ENCODE measurements at regions not wholly inside any gene's neighbourhood (a gene's known extent, or its start where the extent isn't known, plus 50 kb on each side); places are given as distances from the start of the nearest gene placed in this dataset.

DNA sequence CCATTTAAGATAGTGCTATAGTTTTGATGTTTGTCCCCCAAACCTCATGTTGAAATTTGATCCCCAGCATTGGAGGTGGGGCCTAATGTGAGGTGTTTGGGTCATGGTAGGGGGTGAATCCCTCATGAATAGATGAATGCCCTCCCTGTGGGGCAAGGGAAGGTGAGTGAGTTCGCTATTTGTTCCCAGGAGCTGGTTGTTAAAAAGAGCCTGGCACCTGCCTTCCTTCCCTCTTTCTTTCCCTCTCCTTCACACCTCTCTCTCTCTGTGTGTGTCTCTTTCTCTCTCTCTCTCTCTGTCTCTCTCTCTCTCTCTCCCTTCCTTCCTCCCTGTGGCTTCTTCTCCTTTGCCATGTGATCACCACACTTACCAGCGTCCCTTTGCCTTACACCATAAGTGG, 160.7 kb downstream of the AASDH start:
- no peaks in the 10 kb centered on the region for H3K36me3 ChIP-seq (ENCODE audit: control insufficient read depth in 1 of 2, insufficient read depth in 2 of 2, low read length in 2 of 2)
- H3K79me1 ChIP-seq (ENCODE audit: low read length), result no peaks in the 10 kb centered on the region
- H4K12ac ChIP-seq (ENCODE audit: low read depth, low read length), result no peak overlapping the region
- no peak overlapping the region for H3K4me2 ChIP-seq (ENCODE audit: low read length)
- H2BK120ac ChIP-seq (ENCODE audit: insufficient read depth, low read length, poor library complexity), result no peak overlapping the region
- H3K79me2 ChIP-seq (ENCODE audit: control insufficient read depth, insufficient read depth, low read length, poor library complexity), result no peaks in the 10 kb centered on the region
- no peak overlapping the region for H2BK12ac ChIP-seq (ENCODE audit: low read length)
- H3K18ac ChIP-seq (ENCODE audit: low read length), result no peak overlapping the region
- H3K27ac ChIP-seq (ENCODE audit: low read depth, low read length), result no peak overlapping the region
- DNase-seq, result no peak
- no peak overlapping the region for H2AK5ac ChIP-seq (ENCODE audit: low read length)
- no peak overlapping the region for H3K14ac ChIP-seq (ENCODE audit: low read length)
- H3K4ac ChIP-seq (ENCODE audit: low read depth, low read length), result no peak overlapping the region
- no peaks in the 10 kb centered on the region for H3K4me1 ChIP-seq (ENCODE audit: control insufficient read depth in 1 of 2, insufficient read depth in 2 of 2, low read length in 2 of 2)
- H3K23ac ChIP-seq (ENCODE audit: low read length), result no peak overlapping the region
- no peaks in the 10 kb centered on the region for H3K9me3 ChIP-seq (ENCODE audit: insufficient read depth, low read depth, low read length)
- no peak overlapping the region for H2BK5ac ChIP-seq (ENCODE audit: low read depth, low read length, poor library complexity)
- no peak overlapping the region for H3K4me3 ChIP-seq (ENCODE audit: low read depth, low read length)
- no peak overlapping the region for H4K8ac ChIP-seq (ENCODE audit: low read depth, low read length)
- H2AFZ ChIP-seq (ENCODE audit: insufficient read depth, low read length, poor library complexity), result no peak overlapping the region
- no CpG with 5 or more reads among the region's 2 CpGs for WGBS (ENCODE audit: extremely low coverage, insufficient coverage, insufficient read length)
- no peak overlapping the region for H3K9ac ChIP-seq (ENCODE audit: low read length)
- H3K27me3 ChIP-seq (ENCODE audit: insufficient read depth, low read length), result no peaks in the 10 kb centered on the region
- no peak overlapping the region for H4K91ac ChIP-seq (ENCODE audit: low read depth, low read length)

GRCh38 chr4:56224641-56225040, 162.7 kb downstream of the AASDH start:
- Histone ChIP-seq H2BK120ac (ENCODE audit: insufficient read depth, low read length, poor library complexity) (no peak overlapping the region), H3K27ac (ENCODE audit: low read depth, low read length) (no peak overlapping the region), H3K79me1 (ENCODE audit: low read length) (no peaks in the 10 kb centered on the region), H3K18ac (ENCODE audit: low read length) (no peak overlapping the region), H2BK5ac (ENCODE audit: low read depth, low read length, poor library complexity) (no peak overlapping the region), H3K23ac (ENCODE audit: low read length) (no peak overlapping the region), H3K4ac (ENCODE audit: low read depth, low read length) (no peak overlapping the region), H3K9ac (ENCODE audit: low read length) (no peak overlapping the region), H3K79me2 (ENCODE audit: control insufficient read depth, insufficient read depth, low read length, poor library complexity) (no peaks in the 10 kb centered on the region), H3K9me3 (ENCODE audit: insufficient read depth, low read depth, low read length) (no peaks in the 10 kb centered on the region), H3K27me3 (ENCODE audit: insufficient read depth, low read length) (no peaks in the 10 kb centered on the region), H4K8ac (ENCODE audit: low read depth, low read length) (no peak overlapping the region), H3K14ac (ENCODE audit: low read length) (no peak overlapping the region), H4K91ac (ENCODE audit: low read depth, low read length) (no peak overlapping the region), H3K4me1 (ENCODE audit: control insufficient read depth in 1 of 2, insufficient read depth in 2 of 2, low read length in 2 of 2) (no peaks in the 10 kb centered on the region), H2BK12ac (ENCODE audit: low read length) (no peak overlapping the region), H4K12ac (ENCODE audit: low read depth, low read length) (no peak overlapping the region), H2AFZ (ENCODE audit: insufficient read depth, low read length, poor library complexity) (no peak overlapping the region), H3K36me3 (ENCODE audit: control insufficient read depth in 1 of 2, insufficient read depth in 2 of 2, low read length in 2 of 2) (no peaks in the 10 kb centered on the region), H2AK5ac (ENCODE audit: low read length) (no peak overlapping the region), H3K4me2 (ENCODE audit: low read length) (no peak overlapping the region), H3K4me3 (ENCODE audit: low read depth, low read length) (no peak overlapping the region)
- no peak for DNase-seq
- WGBS (ENCODE audit: extremely low coverage, insufficient coverage, insufficient read length), result no CpG with 5 or more reads among the region's 1 CpG

DNA sequence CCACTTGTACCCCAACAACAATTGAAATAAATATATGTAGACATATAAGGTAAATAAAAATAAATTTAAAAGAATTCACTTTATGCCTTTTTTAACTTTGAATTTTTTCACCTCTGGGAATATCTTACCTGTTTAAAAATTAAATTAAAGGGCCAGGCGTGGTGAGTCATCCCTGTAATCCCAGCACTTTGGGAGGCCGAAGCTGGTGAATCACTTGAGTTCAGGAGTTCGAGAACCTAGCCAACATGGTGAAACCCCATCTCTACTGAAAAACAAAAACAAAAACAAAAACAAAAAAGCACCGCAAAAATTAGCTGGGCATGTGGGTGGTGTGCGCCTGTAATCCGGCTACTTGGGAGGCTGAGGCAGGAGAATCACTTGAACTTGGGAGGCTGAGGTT, 164.8 kb downstream of the AASDH start:
- no peak overlapping the region for H3K27ac ChIP-seq (ENCODE audit: low read depth, low read length)
- no peak overlapping the region for H3K9ac ChIP-seq (ENCODE audit: low read length)
- H4K91ac ChIP-seq (ENCODE audit: low read depth, low read length), result no peak overlapping the region
- no peak overlapping the region for H3K4me3 ChIP-seq (ENCODE audit: low read depth, low read length)
- no peak overlapping the region for H4K12ac ChIP-seq (ENCODE audit: low read depth, low read length)
- no peaks in the 10 kb centered on the region for H3K79me2 ChIP-seq (ENCODE audit: control insufficient read depth, insufficient read depth, low read length, poor library complexity)
- H3K4me2 ChIP-seq (ENCODE audit: low read length), result no peak overlapping the region
- no peaks in the 10 kb centered on the region for H3K9me3 ChIP-seq (ENCODE audit: insufficient read depth, low read depth, low read length)
- no peak overlapping the region for H2BK12ac ChIP-seq (ENCODE audit: low read length)
- H3K79me1 ChIP-seq (ENCODE audit: low read length), result no peaks in the 10 kb centered on the region
- no peak overlapping the region for H3K18ac ChIP-seq (ENCODE audit: low read length)
- DNase-seq, result no peak
- H3K36me3 ChIP-seq (ENCODE audit: control insufficient read depth in 1 of 2, insufficient read depth in 2 of 2, low read length in 2 of 2), result no peaks in the 10 kb centered on the region
- H2AK5ac ChIP-seq (ENCODE audit: low read length), result no peak overlapping the region
- H2BK5ac ChIP-seq (ENCODE audit: low read depth, low read length, poor library complexity), result no peak overlapping the region
- H3K27me3 ChIP-seq (ENCODE audit: insufficient read depth, low read length), result no peaks in the 10 kb centered on the region
- no peak overlapping the region for H3K14ac ChIP-seq (ENCODE audit: low read length)
- H3K4me1 ChIP-seq (ENCODE audit: control insufficient read depth in 1 of 2, insufficient read depth in 2 of 2, low read length in 2 of 2), result no peaks in the 10 kb centered on the region
- no peak overlapping the region for H3K4ac ChIP-seq (ENCODE audit: low read depth, low read length)
- H3K23ac ChIP-seq (ENCODE audit: low read length), result no peak overlapping the region
- no CpG with 5 or more reads among the region's 6 CpGs for WGBS (ENCODE audit: extremely low coverage, insufficient coverage, insufficient read length)
- no peak overlapping the region for H2AFZ ChIP-seq (ENCODE audit: insufficient read depth, low read length, poor library complexity)
- H4K8ac ChIP-seq (ENCODE audit: low read depth, low read length), result no peak overlapping the region
- no peak overlapping the region for H2BK120ac ChIP-seq (ENCODE audit: insufficient read depth, low read length, poor library complexity)

GRCh38 chr4:56220261-56220660, 167.0 kb downstream of the AASDH start:
- Histone ChIP-seq H2BK12ac (ENCODE audit: low read length) (no peak overlapping the region), H3K18ac (ENCODE audit: low read length) (no peak overlapping the region)
- WGBS (ENCODE audit: extremely low coverage, insufficient coverage, insufficient read length), result no CpG with 5 or more reads among the region's 3 CpGs

More at GRCh38 chr4:56220261-56220660, 167.0 kb downstream of the AASDH start:
- Histone ChIP-seq H3K4me3 (ENCODE audit: low read depth, low read length) (no peak overlapping the region), H3K4ac (ENCODE audit: low read depth, low read length) (no peak overlapping the region), H3K14ac (ENCODE audit: low read length) (no peak overlapping the region), H3K23ac (ENCODE audit: low read length) (no peak overlapping the region), H4K8ac (ENCODE audit: low read depth, low read length) (no peak overlapping the region), H3K4me2 (ENCODE audit: low read length) (no peak overlapping the region), H3K27me3 (ENCODE audit: insufficient read depth, low read length) (no peaks in the 10 kb centered on the region), H3K79me1 (ENCODE audit: low read length) (no peaks in the 10 kb centered on the region), H2BK120ac (ENCODE audit: insufficient read depth, low read length, poor library complexity) (no peak overlapping the region), H2AFZ (ENCODE audit: insufficient read depth, low read length, poor library complexity) (no peak overlapping the region), H4K12ac (ENCODE audit: low read depth, low read length) (no peak overlapping the region), H3K9me3 (ENCODE audit: insufficient read depth, low read depth, low read length) (no peaks in the 10 kb centered on the region), H3K4me1 (ENCODE audit: control insufficient read depth in 1 of 2, insufficient read depth in 2 of 2, low read length in 2 of 2) (no peaks in the 10 kb centered on the region), H3K79me2 (ENCODE audit: control insufficient read depth, insufficient read depth, low read length, poor library complexity) (no peaks in the 10 kb centered on the region), H2AK5ac (ENCODE audit: low read length) (no peak overlapping the region), H3K36me3 (ENCODE audit: control insufficient read depth in 1 of 2, insufficient read depth in 2 of 2, low read length in 2 of 2) (no peaks in the 10 kb centered on the region), H2BK5ac (ENCODE audit: low read depth, low read length, poor library complexity) (no peak overlapping the region), H4K91ac (ENCODE audit: low read depth, low read length) (no peak overlapping the region), H3K27ac (ENCODE audit: low read depth, low read length) (no peak overlapping the region), H3K9ac (ENCODE audit: low read length) (no peak overlapping the region)
- no peak for DNase-seq
